ENCODE measurements at regions not wholly inside any gene's neighbourhood (a gene's known extent, or its start where the extent isn't known, plus 50 kb on each side); places are given as distances from the start of the nearest gene placed in this dataset.

- TF ChIP-seq CBX3 (IDR thresholded peaks at IDR 0.05; ENCODE audit: low read depth): peak; percentile 43; the same call in 1 of the 2 replicates
Observed at GRCh38 chr15:70596354-70597055, 166.9 kb downstream of the UACA start (continued).

- Histone ChIP-seq H3K4me1 (ENCODE audit: control insufficient read depth in 1 of 2, insufficient read depth in 2 of 2, low read length in 2 of 2) (peaks cover 12 to 18% of the 10 kb centered on the region in 2 experiments), H3K9me3 (ENCODE audit: control insufficient read depth in 1 of 2, insufficient read depth in 1 of 2, low read depth in 1 of 2, low read length in 2 of 2) (peaks cover 4 to 5% of the 10 kb centered on the region in 2 experiments; a peak in 1 of 4 replicates), H3K27me3 (ENCODE audit: insufficient read depth, low read length) (no peaks in the 10 kb centered on the region), H3K27ac (ENCODE audit: low read depth, low read length) (no peak overlapping the region), H3K4me3 (replicated peaks in 1 of 2; ENCODE audit: low read depth in 1 of 2, low read length in 2 of 2) (no peak overlapping the region), H3K36me3 (ENCODE audit: control insufficient read depth in 1 of 2, insufficient read depth in 2 of 2, low read length in 2 of 2) (no peaks in the 10 kb centered on the region), H3K9ac (ENCODE audit: low read length) (no peak overlapping the region), H3K4me2 (ENCODE audit: low read length) (no peak overlapping the region), H3K79me2 (ENCODE audit: insufficient read depth, low read length) (no peaks in the 10 kb centered on the region), H2AFZ (ENCODE audit: low read depth, low read length, poor library complexity, severe bottlenecking) (no peak overlapping the region), H4K20me1 (ENCODE audit: insufficient read depth) (no peaks in the 10 kb centered on the region), H3K9me2 (ENCODE audit: insufficient read depth) (no peaks in the 10 kb centered on the region)
- DNase-seq (ENCODE audit: low read depth, low spot score): no peak
- intact Hi-C loops (cut with micrococcal nuclease): no loop called here
- TF ChIP-seq TCF7L2 (IDR thresholded peaks at IDR 0.05; ENCODE audit: borderline replicate concordance, extremely low read depth, insufficient read depth, insufficient read length) (no peak), CTCF (IDR thresholded peaks at IDR 0.05 in 2 of 3, conservative IDR thresholded peaks at IDR 0.05 in 1 of 3; ENCODE audit: borderline replicate concordance in 1 of 3, insufficient read depth in 1 of 3, low read depth in 2 of 3, low read length in 2 of 3) (no peak)
- ChIA-PET CTCF (no interaction called here), RAD21 (ENCODE audit: low non-redundant PET in 1 of 2, low total read pairs in 2 of 2, uncharacterized antibody in 2 of 2, unreplicated experiment in 2 of 2) (interaction anchor here in 1 of 2 experiments (0.6 kb wide), 1 partner anchor 112 kb away, joined by 4 read pairs; no protein-coding TSS in a partner anchor), POLR2A (no interaction called here)
- BruUV-seq (replicated peaks): no TSS peak
- no peak for ATAC-seq
Observed at GRCh38 chr15:70593795-70594194, 169.6 kb downstream of the UACA start.

GRCh38 chr15:70589728-70590127 is 173.6 kb downstream of the UACA start:
- no peak overlapping the region for H3K9ac ChIP-seq (ENCODE audit: low read length)
- H3K4me2 ChIP-seq (ENCODE audit: low read length): no peak overlapping the region
- no TSS peak for BruUV-seq (replicated peaks)
- no peaks in the 10 kb centered on the region for H3K79me2 ChIP-seq (ENCODE audit: insufficient read depth, low read length)
- intact Hi-C loops (cut with micrococcal nuclease): no loop called here
- DNase-seq (ENCODE audit: low read depth, low spot score) (no peak), ATAC-seq (no peak)
- H3K9me2 ChIP-seq (ENCODE audit: insufficient read depth): no peaks in the 10 kb centered on the region
- H2AFZ ChIP-seq (ENCODE audit: low read depth, low read length, poor library complexity, severe bottlenecking): no peak overlapping the region
- TF ChIP-seq ZFX (IDR thresholded peaks at IDR 0.05) (no peak), CTCF (IDR thresholded peaks at IDR 0.05 in 2 of 3, conservative IDR thresholded peaks at IDR 0.05 in 1 of 3; ENCODE audit: borderline replicate concordance in 1 of 3, insufficient read depth in 1 of 3, low read depth in 2 of 3, low read length in 2 of 3) (no peak), REST (IDR thresholded peaks at IDR 0.05; ENCODE audit: low read depth) (no peak), CBX3 (IDR thresholded peaks at IDR 0.05; ENCODE audit: low read depth) (no peak), ZNF274 (IDR thresholded peaks at IDR 0.05; ENCODE audit: low read depth, low read length) (no peak), YY1 (IDR thresholded peaks at IDR 0.05; ENCODE audit: extremely low read depth, insufficient replicate concordance, low read depth, low read length) (no peak)
- RAD21 ChIA-PET (ENCODE audit: low non-redundant PET in 1 of 2, low total read pairs in 2 of 2, uncharacterized antibody in 2 of 2, unreplicated experiment in 2 of 2): no interaction called here
- no peaks in the 10 kb centered on the region for H3K36me3 ChIP-seq (ENCODE audit: control insufficient read depth in 1 of 2, insufficient read depth in 2 of 2, low read length in 2 of 2)
- no peak overlapping the region for H3K27ac ChIP-seq (ENCODE audit: low read depth, low read length)
- CTCF ChIA-PET: no interaction called here
- no peak overlapping the region for H3K4me3 ChIP-seq (replicated peaks in 1 of 2; ENCODE audit: low read depth in 1 of 2, low read length in 2 of 2)
- no peaks in the 10 kb centered on the region for H3K27me3 ChIP-seq (ENCODE audit: insufficient read depth, low read length)
- no peaks in the 10 kb centered on the region for H4K20me1 ChIP-seq (ENCODE audit: insufficient read depth)
- H3K4me1 ChIP-seq (ENCODE audit: control insufficient read depth in 1 of 2, insufficient read depth in 2 of 2, low read length in 2 of 2): peaks cover 4 to 10% of the 10 kb centered on the region in 2 experiments
- POLR2A ChIA-PET: no interaction called here
- H3K9me3 ChIP-seq (ENCODE audit: control insufficient read depth in 1 of 2, insufficient read depth in 1 of 2, low read depth in 1 of 2, low read length in 2 of 2): peaks cover 4 to 5% of the 10 kb centered on the region in 2 experiments; a peak in 1 of 4 replicates
